ENCODE measurements at regions not wholly inside any gene's neighbourhood (a gene's known extent, or its start where the extent isn't known, plus 50 kb on each side); places are given as distances from the start of the nearest gene placed in this dataset.
"Not testable (repeated sequence)": the region's sequence is repeated elsewhere in the genome, so short reads cannot be mapped to it uniquely, and the experiment has no call there.

GRCh38 chr14:54010981-54011380 lies 54.4 kb upstream of the BMP4 start:
- no peak for DNase-seq (ENCODE audit: low spot score)

- no peak for DNase-seq (ENCODE audit: low spot score)
Observed at GRCh38 chr14:54023027-54023426, 66.4 kb upstream of the BMP4 start.

GRCh38 chr14:54025661-54026060 lies 69.0 kb upstream of the BMP4 start:
- no peak for DNase-seq (ENCODE audit: low spot score)

- no peak for DNase-seq (ENCODE audit: low spot score)
Observed at GRCh38 chr14:54026671-54027070, 70.0 kb upstream of the BMP4 start.

GRCh38 chr14:54030996-54031395 lies 74.4 kb upstream of the BMP4 start:
- not testable (repeated sequence) for DNase-seq (ENCODE audit: low spot score)

GRCh38 chr14:54033285-54033684 lies 76.7 kb upstream of the BMP4 start:
- DNase-seq (ENCODE audit: low spot score): not testable (repeated sequence)

GRCh38 chr14:54038724-54039123 lies 82.1 kb upstream of the BMP4 start:
- DNase-seq (ENCODE audit: low spot score): no peak

GRCh38 chr14:54039311-54039710 lies 82.7 kb upstream of the BMP4 start:
- no peak for DNase-seq (ENCODE audit: low spot score)

GRCh38 chr14:54040846-54041245 lies 84.2 kb upstream of the BMP4 start:
- no peak for DNase-seq (ENCODE audit: low spot score)

GRCh38 chr14:54046250-54046649 lies 89.6 kb upstream of the BMP4 start:
- no peak for DNase-seq (ENCODE audit: low spot score)

GRCh38 chr14:54047645-54048308 lies 91.2 kb upstream of the BMP4 start:
- no peak for DNase-seq (ENCODE audit: low spot score)

- no peak for DNase-seq (ENCODE audit: low spot score)
Observed at GRCh38 chr14:54048311-54048710, 91.7 kb upstream of the BMP4 start.

GRCh38 chr14:54048736-54049135 lies 92.1 kb upstream of the BMP4 start:
- no peak for DNase-seq (ENCODE audit: low spot score)

- no peak for DNase-seq (ENCODE audit: low spot score)
Observed at GRCh38 chr14:54050759-54051158, 94.1 kb upstream of the BMP4 start.

- no peak for DNase-seq (ENCODE audit: low spot score)
Observed at GRCh38 chr14:54052696-54053385, 96.2 kb upstream of the BMP4 start.

GRCh38 chr14:54053386-54053745 lies 96.7 kb upstream of the BMP4 start:
- no peak for DNase-seq (ENCODE audit: low spot score)

- no peak for DNase-seq (ENCODE audit: low spot score)
Observed at GRCh38 chr14:54058505-54058904, 101.9 kb upstream of the BMP4 start.

GRCh38 chr14:54083549-54084239 lies 127.1 kb upstream of the BMP4 start:
- DNase-seq (ENCODE audit: low spot score): no peak

GRCh38 chr14:54085232-54085761 lies 128.7 kb upstream of the BMP4 start:
- DNase-seq (ENCODE audit: low spot score): no peak

- DNase-seq (ENCODE audit: low spot score): no peak
Observed at GRCh38 chr14:54085841-54086240, 129.2 kb upstream of the BMP4 start.

GRCh38 chr14:54086767-54087166 lies 130.1 kb upstream of the BMP4 start:
- no peak for DNase-seq (ENCODE audit: low spot score)

GRCh38 chr14:54087376-54087775 lies 130.8 kb upstream of the BMP4 start:
- DNase-seq (ENCODE audit: low spot score): no peak

- no peak for DNase-seq (ENCODE audit: low spot score)
Observed at GRCh38 chr14:54088271-54088670, 131.6 kb upstream of the BMP4 start.

All from CD4-positive, alpha-beta T cell treated with Interleukin-15 for 4 hours (primary cell).